T47D (cell line): ENCODE measurements at regions not wholly inside any gene's neighbourhood (a gene's known extent, or its start where the extent isn't known, plus 50 kb on each side); places are given as distances from the start of the nearest gene placed in this dataset.
"Not testable (repeated sequence)": the region's sequence is repeated elsewhere in the genome, so short reads cannot be mapped to it uniquely, and the experiment has no call there.

Experiments
- DNase-seq, 2 experiments: peaks; one replicate each; pipeline versions ENCODE4 v3.0.0 to v3.0.0-alpha.2; 2011 to 2012; ENCODE audit warnings: low read depth in 1 of 2, low spot score in 1 of 2
- JUND ChIP-seq: IDR thresholded peaks from 2 replicates; pipeline ENCODE4 v1.6.1; 2012; ENCODE audit warnings: low read depth
- in situ Hi-C: cut with HindIII; loops from 2 replicates; pipeline ENCODE4 v1.10.0; 2016; ENCODE audit warnings: low sequenced_read_pairs, low pct_unique_long_range_greater_than_20kb

DNA sequence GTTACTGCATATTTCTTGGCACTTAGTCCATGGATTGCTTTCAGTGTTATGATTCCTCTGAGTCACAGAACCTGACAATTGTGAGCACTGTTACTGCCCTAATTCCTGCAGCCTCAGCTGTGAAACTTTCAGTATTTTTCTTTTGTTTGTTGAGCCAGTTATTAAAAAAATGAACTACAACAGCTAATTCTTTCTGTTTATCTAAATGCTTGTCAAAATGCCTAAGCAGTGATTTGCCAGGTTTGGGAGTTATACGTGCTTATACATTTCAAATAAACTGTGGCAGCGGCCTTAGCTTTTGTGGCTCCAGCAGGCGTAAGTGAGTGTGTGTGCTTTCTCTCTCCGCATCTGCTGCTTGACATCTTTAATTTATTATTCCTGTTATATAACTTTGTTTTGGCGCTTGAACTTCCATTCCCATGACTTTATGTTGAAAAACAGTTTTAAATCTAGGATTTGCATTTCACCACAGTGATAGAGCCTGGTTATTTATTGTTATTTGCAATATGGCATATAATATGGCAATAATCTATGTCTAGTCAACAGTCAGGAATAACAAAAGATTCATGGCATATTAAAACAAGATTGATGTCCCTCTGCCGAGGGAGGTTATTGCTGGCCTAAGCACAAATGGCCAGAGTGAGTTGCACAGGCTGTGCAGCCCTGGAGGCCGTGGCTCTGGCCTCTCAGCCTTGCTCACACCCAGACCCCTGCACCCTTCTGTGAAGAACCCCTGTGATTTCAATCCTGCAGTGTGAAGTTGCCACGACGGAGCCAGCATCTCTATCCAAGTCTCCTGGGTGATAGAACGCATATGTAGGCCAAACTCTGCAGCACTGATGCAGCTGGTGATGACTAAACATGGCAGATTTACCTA lies 303.4 kb downstream of the THBS2 start:
- no peak for TF ChIP-seq JUND
- in situ Hi-C loops = no loop called here
- DNase-seq = no peak

DNA sequence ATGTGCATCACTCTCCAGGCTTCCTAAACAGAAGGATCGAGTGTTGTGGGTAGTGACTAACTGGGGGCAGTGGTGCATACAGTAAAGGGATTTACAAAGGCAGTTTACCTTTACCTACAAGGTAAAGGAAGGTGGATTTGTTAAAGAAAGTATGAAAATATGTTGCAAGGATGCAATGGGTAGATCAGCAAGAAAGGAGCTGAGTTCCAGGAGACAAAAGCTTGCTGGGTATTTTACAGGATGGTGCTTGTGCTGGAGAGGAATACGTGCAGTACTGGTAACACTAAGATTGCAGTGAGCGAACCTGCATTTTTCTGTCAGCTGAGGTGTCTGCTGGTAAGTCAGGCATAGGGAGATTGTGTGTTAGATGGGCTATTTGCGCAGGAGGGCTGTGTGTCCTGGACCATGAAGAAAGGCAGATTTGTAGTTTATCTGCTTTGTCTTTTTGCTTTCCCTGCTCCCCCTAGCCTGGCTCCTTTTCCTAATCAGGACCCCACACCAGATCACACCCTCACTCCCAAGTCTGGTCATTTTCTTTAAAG lies 304.6 kb downstream of the THBS2 start:
- in situ Hi-C loops = no loop called here
- no peak for DNase-seq
- TF ChIP-seq JUND = no peak

DNA sequence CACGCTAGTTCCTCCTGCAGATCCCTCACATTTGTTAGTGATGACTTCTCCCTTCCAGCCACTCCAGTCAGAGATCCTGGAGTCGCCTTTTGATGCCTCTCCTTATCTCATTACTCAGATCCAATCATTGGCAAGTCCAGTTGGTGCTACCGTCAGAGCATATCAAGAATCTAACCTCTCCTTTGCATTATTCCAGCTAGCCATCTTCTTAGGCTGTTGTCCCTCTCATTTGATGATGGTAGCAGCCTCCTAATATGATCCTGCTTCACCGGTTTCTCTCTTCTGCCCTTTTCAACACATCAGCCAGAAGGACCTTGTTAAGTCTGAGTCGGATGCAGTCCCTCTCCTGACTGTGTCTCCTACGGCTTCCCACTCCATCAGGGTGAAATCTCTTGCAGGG lies 305.6 kb downstream of the THBS2 start:
- in situ Hi-C loops = no loop called here
- no peak for DNase-seq
- TF ChIP-seq JUND = no peak

DNA sequence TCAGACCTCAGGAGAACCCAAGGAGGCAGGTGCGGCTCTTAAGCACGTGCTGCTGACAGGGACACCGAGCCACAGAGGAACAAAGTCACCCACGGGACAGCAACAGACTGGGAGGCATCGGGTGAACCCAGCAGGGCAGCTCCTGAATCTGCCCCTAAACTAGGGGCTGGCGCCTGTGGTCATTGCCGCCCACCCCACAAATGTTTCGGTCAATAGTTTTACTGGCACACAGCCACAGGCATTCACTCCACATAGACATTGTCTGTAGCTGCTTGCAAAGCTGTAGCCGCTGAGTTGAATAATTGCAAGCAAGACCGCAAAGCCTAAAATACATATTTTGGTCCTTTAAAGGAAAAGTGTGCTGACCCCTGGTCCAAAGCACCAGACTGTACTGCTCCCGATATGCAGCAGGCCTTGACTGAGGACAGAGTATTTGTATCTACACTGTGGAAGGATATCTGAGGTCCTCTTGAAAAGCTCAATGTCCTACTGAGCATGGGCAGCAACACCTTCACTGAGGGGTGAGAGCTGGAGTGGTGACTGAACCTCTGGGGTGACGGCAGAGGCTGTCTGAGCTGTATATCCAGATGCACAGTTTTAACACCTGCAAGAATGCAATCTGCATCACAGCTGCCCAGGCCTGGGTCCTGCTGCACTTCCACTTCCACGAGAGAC lies 310.3 kb downstream of the THBS2 start:
- TF ChIP-seq JUND = no peak
- in situ Hi-C loops = no loop called here
- no peak for DNase-seq

- DNase-seq = no peak
- in situ Hi-C loops = no loop called here
- TF ChIP-seq JUND = no peak
Measured at GRCh38 chr6:168942646-168943045, 311.0 kb downstream of the THBS2 start.

DNA sequence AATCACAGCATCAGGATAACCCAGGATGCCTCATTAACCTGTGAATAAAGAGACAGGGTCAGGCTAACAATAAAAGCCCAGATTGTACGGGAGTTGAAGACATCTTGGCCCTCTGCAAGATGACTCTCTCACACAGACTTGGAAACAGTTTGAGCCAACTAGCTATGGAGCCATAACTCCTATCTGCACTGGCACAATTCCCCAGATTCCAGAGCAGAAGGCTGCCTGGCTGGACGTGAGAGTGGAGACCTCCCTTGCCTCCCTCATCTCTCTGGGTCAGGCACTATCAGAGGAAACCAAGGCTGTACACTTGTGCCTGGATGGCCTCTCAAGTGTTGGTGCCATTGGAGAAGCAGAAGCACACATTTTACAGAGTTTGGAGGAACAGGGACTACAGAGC lies 312.6 kb downstream of the THBS2 start:
- TF ChIP-seq JUND = no peak
- DNase-seq = no peak
- in situ Hi-C loops = no loop called here

DNA sequence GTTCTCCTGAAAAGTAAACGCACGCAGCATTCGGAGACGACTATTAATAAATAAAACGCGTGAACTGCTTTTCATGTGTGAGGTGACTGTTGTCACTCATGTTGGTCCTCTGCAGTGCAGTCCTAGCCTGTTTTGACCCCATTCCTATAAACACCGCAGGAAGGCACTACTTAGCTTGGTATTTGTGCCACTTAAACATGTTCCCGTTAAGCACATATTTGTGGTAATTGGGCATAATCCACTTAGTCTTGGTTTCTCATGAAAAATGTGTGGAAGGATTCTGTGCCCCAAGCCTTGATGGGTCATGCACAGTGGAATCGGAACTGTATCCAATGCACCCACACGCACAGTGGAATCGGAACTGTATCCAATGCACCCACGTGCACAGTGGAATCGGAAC lies 313.9 kb downstream of the THBS2 start:
- no peak for DNase-seq
- no peak for TF ChIP-seq JUND
- in situ Hi-C loops = no loop called here

- DNase-seq = no peak
- in situ Hi-C loops = no loop called here
- TF ChIP-seq JUND = no peak
Measured at GRCh38 chr6:168939041-168939440, 314.6 kb downstream of the THBS2 start.

- in situ Hi-C loops = no loop called here
- no peak for DNase-seq
- TF ChIP-seq JUND = no peak
Measured at GRCh38 chr6:168938546-168938945, 315.1 kb downstream of the THBS2 start.

- in situ Hi-C loops = no loop called here
- TF ChIP-seq JUND = no peak
- no peak for DNase-seq
Measured at GRCh38 chr6:168937054-168937453, 316.6 kb downstream of the THBS2 start.

DNA sequence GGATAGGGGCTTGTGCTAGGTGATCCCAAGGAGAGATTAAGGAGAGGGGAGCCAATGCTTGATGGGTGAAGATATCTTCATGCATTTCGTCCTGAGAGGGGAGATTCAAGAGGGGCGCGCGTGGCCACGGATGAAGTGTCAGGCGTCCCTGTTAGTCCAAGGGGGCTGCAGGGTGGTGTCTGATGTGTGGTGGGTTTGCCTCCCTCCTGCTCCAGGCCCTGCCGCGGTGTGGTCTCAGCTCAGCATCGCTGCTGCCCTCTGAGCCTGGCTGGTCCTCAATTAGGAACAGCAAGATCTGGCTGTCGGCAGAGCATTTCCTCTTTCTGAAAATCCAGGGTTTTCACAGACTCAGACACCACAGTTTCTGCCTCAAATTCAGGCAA lies 318.0 kb downstream of the THBS2 start:
- TF ChIP-seq JUND = no peak
- no peak for DNase-seq
- in situ Hi-C loops = no loop called here

- DNase-seq = no peak
- in situ Hi-C loops = no loop called here
- no peak for TF ChIP-seq JUND
Measured at GRCh38 chr6:168934660-168935627, 318.7 kb downstream of the THBS2 start.

DNA sequence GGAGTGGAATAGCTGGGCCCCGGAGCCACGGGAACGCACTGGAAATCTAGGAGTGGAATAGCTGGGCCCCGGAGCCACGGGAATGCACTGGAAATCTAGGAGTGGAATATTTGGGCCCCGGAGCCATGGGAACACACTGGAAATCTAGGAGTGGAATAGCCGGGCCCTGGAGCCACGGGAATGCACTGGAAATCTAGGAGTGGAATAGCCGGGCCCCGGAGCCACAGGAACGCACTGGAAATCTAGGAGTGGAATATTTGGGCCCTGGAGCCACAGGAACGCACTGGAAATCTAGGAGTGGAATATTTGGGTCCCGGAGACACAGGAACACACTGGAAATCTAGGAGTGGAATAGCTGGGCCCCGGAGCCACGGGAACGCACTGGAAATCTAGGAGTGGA lies 321.5 kb downstream of the THBS2 start:
- in situ Hi-C loops, DNase-seq: not testable (repeated sequence)

DNA sequence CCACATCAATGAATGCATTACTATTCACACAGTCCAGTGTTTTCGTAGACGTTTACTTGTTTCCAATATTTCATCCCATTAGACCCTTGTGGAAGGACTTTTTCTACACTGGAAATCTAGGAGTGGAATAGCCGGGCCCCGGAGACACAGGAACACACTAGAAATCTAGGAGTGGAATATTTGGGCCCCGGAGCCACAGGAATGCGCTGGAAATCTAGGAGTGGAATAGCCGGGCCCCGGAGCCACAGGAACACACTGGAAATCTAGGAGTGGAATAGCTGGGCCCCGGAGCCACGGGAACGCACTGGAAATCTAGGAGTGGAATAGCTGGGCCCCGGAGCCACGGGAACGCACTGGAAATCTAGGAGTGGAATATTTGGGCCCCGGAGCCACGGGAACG lies 322.6 kb downstream of the THBS2 start:
- DNase-seq, in situ Hi-C loops: not testable (repeated sequence)
